ENCODE measurements at regions not wholly inside any gene's neighbourhood (a gene's known extent, or its start where the extent isn't known, plus 50 kb on each side); places are given as distances from the start of the nearest gene placed in this dataset.
"Not testable (repeated sequence)": the region's sequence is repeated elsewhere in the genome, so short reads cannot be mapped to it uniquely, and the experiment has no call there.

- no peak overlapping the region for H3K4me3 Mint-ChIP-seq
- peaks cover 2 to 7% (median 5%) of the 10 kb centered on the region in 3 donors for H3K9me3 Mint-ChIP-seq
- no peaks in the 10 kb centered on the region for H3K27me3 Mint-ChIP-seq
- H3K36me3 Mint-ChIP-seq, result no peaks in the 10 kb centered on the region
- no peaks in the 10 kb centered on the region for H3K4me1 Mint-ChIP-seq
- no peak overlapping the region for H3K27ac Mint-ChIP-seq
These were observed 389.6 kb downstream of the ADCYAP1 start for GRCh38 chr18:1294229-1294628.

GRCh38 chr18:1296237-1296636 lies 391.6 kb downstream of the ADCYAP1 start:
- no peaks in the 10 kb centered on the region for H3K27me3 Mint-ChIP-seq
- no peak overlapping the region for H3K4me3 Mint-ChIP-seq
- H3K27ac Mint-ChIP-seq, result no peak overlapping the region
- peaks cover 7 to 8% (median 8%) of the 10 kb centered on the region in 3 donors for H3K9me3 Mint-ChIP-seq
- H3K36me3 Mint-ChIP-seq, result no peaks in the 10 kb centered on the region
- H3K4me1 Mint-ChIP-seq, result no peaks in the 10 kb centered on the region

- Mint-ChIP-seq H3K27ac (no peak overlapping the region), H3K36me3 (no peaks in the 10 kb centered on the region), H3K4me1 (peaks cover 0 to 2% (median 0%) of the 10 kb centered on the region in 3 donors), H3K4me3 (no peak overlapping the region), H3K9me3 (peaks cover 5 to 14% (median 5%) of the 10 kb centered on the region in 3 donors), H3K27me3 (no peaks in the 10 kb centered on the region)
These were observed 398.2 kb downstream of the ADCYAP1 start for GRCh38 chr18:1302861-1303260.

- Mint-ChIP-seq H3K27ac (no peak overlapping the region), H3K4me1 (peaks cover 0 to 2% (median 0%) of the 10 kb centered on the region in 3 donors), H3K4me3 (no peak overlapping the region), H3K27me3 (no peaks in the 10 kb centered on the region), H3K36me3 (no peaks in the 10 kb centered on the region), H3K9me3 (peaks cover 2 to 18% (median 5%) of the 10 kb centered on the region in 3 donors)
These were observed 399.8 kb downstream of the ADCYAP1 start for GRCh38 chr18:1304392-1304992.

- Mint-ChIP-seq H3K4me3 (no peak overlapping the region), H3K27me3 (no peaks in the 10 kb centered on the region), H3K9me3 (peaks cover 2 to 8% (median 4%) of the 10 kb centered on the region in 3 donors), H3K27ac (no peak overlapping the region), H3K36me3 (no peaks in the 10 kb centered on the region), H3K4me1 (peaks cover 0 to 2% (median 0%) of the 10 kb centered on the region in 3 donors)
These were observed 402.0 kb downstream of the ADCYAP1 start for GRCh38 chr18:1306641-1307040.

GRCh38 chr18:1308686-1309085 lies 404.0 kb downstream of the ADCYAP1 start:
- Mint-ChIP-seq H3K4me3 (no peak overlapping the region), H3K27ac (no peak overlapping the region), H3K27me3 (no peaks in the 10 kb centered on the region), H3K9me3 (peaks cover 2 to 8% (median 4%) of the 10 kb centered on the region in 3 donors), H3K4me1 (peaks cover 0 to 2% (median 0%) of the 10 kb centered on the region in 3 donors), H3K36me3 (peaks cover 1% of the 10 kb centered on the region)

- Mint-ChIP-seq H3K36me3 (peaks cover 1% of the 10 kb centered on the region), H3K27me3 (no peaks in the 10 kb centered on the region), H3K9me3 (peaks cover 0 to 4% (median 2%) of the 10 kb centered on the region in 3 donors), H3K4me3 (no peak overlapping the region), H3K4me1 (no peaks in the 10 kb centered on the region), H3K27ac (no peak overlapping the region)
These were observed 406.7 kb downstream of the ADCYAP1 start for GRCh38 chr18:1311376-1311775.

- H3K4me3 Mint-ChIP-seq, H3K36me3 Mint-ChIP-seq, H3K4me1 Mint-ChIP-seq, H3K9me3 Mint-ChIP-seq, H3K27me3 Mint-ChIP-seq, H3K27ac Mint-ChIP-seq: not testable (repeated sequence)
These were observed 430.7 kb downstream of the ADCYAP1 start for GRCh38 chr18:1335345-1335744.

- H3K4me3 Mint-ChIP-seq, result no peak overlapping the region
- no peaks in the 10 kb centered on the region for H3K27me3 Mint-ChIP-seq
- no peaks in the 10 kb centered on the region for H3K9me3 Mint-ChIP-seq
- H3K27ac Mint-ChIP-seq, result no peak overlapping the region
- H3K4me1 Mint-ChIP-seq, result peaks cover 0 to 2% (median 0%) of the 10 kb centered on the region in 3 donors
- no peaks in the 10 kb centered on the region for H3K36me3 Mint-ChIP-seq
These were observed 446.3 kb downstream of the ADCYAP1 start for GRCh38 chr18:1350931-1351450.

GRCh38 chr18:1353025-1353424 lies 448.4 kb downstream of the ADCYAP1 start:
- no peaks in the 10 kb centered on the region for H3K36me3 Mint-ChIP-seq
- H3K9me3 Mint-ChIP-seq, result peaks cover 0 to 3% (median 0%) of the 10 kb centered on the region in 3 donors
- H3K4me1 Mint-ChIP-seq, result peaks cover 0 to 2% (median 0%) of the 10 kb centered on the region in 3 donors
- no peak overlapping the region for H3K4me3 Mint-ChIP-seq
- no peak overlapping the region for H3K27ac Mint-ChIP-seq
- H3K27me3 Mint-ChIP-seq, result no peaks in the 10 kb centered on the region

GRCh38 chr18:1357724-1358123 lies 453.1 kb downstream of the ADCYAP1 start:
- Mint-ChIP-seq H3K4me1 (peaks cover 0 to 2% (median 0%) of the 10 kb centered on the region in 3 donors), H3K27me3 (no peaks in the 10 kb centered on the region), H3K4me3 (no peak overlapping the region), H3K36me3 (no peaks in the 10 kb centered on the region), H3K27ac (no peak overlapping the region), H3K9me3 (peaks cover 0 to 4% (median 1%) of the 10 kb centered on the region in 3 donors)

- Mint-ChIP-seq H3K27me3 (no peaks in the 10 kb centered on the region), H3K9me3 (peaks cover 0 to 7% (median 4%) of the 10 kb centered on the region in 3 donors), H3K27ac (no peak overlapping the region), H3K4me1 (no peaks in the 10 kb centered on the region), H3K4me3 (no peak overlapping the region), H3K36me3 (no peaks in the 10 kb centered on the region)
These were observed 457.3 kb downstream of the ADCYAP1 start for GRCh38 chr18:1361936-1362335.

GRCh38 chr18:1370552-1370951 lies 465.9 kb downstream of the ADCYAP1 start:
- Mint-ChIP-seq H3K4me3 (no peak overlapping the region), H3K9me3 (peaks cover 0 to 1% (median 0%) of the 10 kb centered on the region in 3 donors), H3K36me3 (no peaks in the 10 kb centered on the region), H3K4me1 (no peaks in the 10 kb centered on the region), H3K27me3 (no peaks in the 10 kb centered on the region), H3K27ac (no peak overlapping the region)

- no peak overlapping the region for H3K4me3 Mint-ChIP-seq
- no peak overlapping the region for H3K27ac Mint-ChIP-seq
- no peaks in the 10 kb centered on the region for H3K36me3 Mint-ChIP-seq
- peaks cover 0 to 3% (median 0%) of the 10 kb centered on the region in 3 donors for H3K9me3 Mint-ChIP-seq
- H3K27me3 Mint-ChIP-seq, result no peaks in the 10 kb centered on the region
- H3K4me1 Mint-ChIP-seq, result no peaks in the 10 kb centered on the region
These were observed 467.1 kb downstream of the ADCYAP1 start for GRCh38 chr18:1371724-1372123.

- H3K4me1 Mint-ChIP-seq, result no peaks in the 10 kb centered on the region
- H3K27me3 Mint-ChIP-seq, result no peaks in the 10 kb centered on the region
- H3K36me3 Mint-ChIP-seq, result no peaks in the 10 kb centered on the region
- H3K4me3 Mint-ChIP-seq, result no peak overlapping the region
- peaks cover 7 to 27% (median 7%) of the 10 kb centered on the region in 3 donors for H3K9me3 Mint-ChIP-seq
- no peak overlapping the region for H3K27ac Mint-ChIP-seq
These were observed 478.8 kb downstream of the ADCYAP1 start for GRCh38 chr18:1383465-1383864.

- H3K27me3 Mint-ChIP-seq, H3K4me3 Mint-ChIP-seq, H3K4me1 Mint-ChIP-seq, H3K27ac Mint-ChIP-seq, H3K36me3 Mint-ChIP-seq: not testable (repeated sequence)
- peaks cover 10 to 31% (median 11%) of the 10 kb centered on the region in 3 donors for H3K9me3 Mint-ChIP-seq
These were observed 483.8 kb downstream of the ADCYAP1 start for GRCh38 chr18:1388468-1388867.
